HCT116 (cell line): ENCODE measurements at regions not wholly inside any gene's neighbourhood (a gene's known extent, or its start where the extent isn't known, plus 50 kb on each side); places are given as distances from the start of the nearest gene placed in this dataset.

Experiments
- ATAC-seq: fragments of 200-7000 bp; cut with Tn5 transposase; 2 replicates; pipeline ENCODE4 v1.9.1; 2020; ENCODE audit warnings: mild to moderate bottlenecking, moderate library complexity
- BruUV-seq: library from RNA; stranded (reverse); fragments of 400-500 nt; replicated peaks from 2 replicates; lab custom pipeline; 2021; lab: Mats Ljungman, UMichigan
- CTCF ChIA-PET: fragments of 300-600 bp; sonication (Branson Sonifier 250); formaldehyde crosslinking; loops from one replicate; lab custom pipeline; 2021; ENCODE audit warnings: antibody characterized with exemption; lab: Charles Lee
- POLR2A ChIA-PET: fragments of 300-600, 350-600 bp; sonication (Branson Sonifier 250); formaldehyde crosslinking; loops from one replicate; lab custom pipeline; 2021; ENCODE audit warnings: antibody characterized with exemption; lab: Charles Lee
- RAD21 ChIA-PET, 2 experiments: fragments of 300-600 bp; sonication (Branson Sonifier 250); formaldehyde crosslinking; loops; one replicate each; lab custom pipeline; 2023; ENCODE audit warnings: low total read pairs in 2 of 2; ENCODE audit not compliant: uncharacterized antibody in 2 of 2, unreplicated experiment in 2 of 2, low non-redundant PET in 1 of 2; lab: Charles Lee
- DNase-seq: peaks from one replicate; pipeline ENCODE4 v3.0.0-alpha.2; 2010; ENCODE audit warnings: low read depth, low spot score
- H2AFZ ChIP-seq: fragments of 200-600 bp; shearing (Covaris generic), sonication (generic); 2 replicates; pipeline ENCODE4 v1.6.1; 2017; ENCODE audit warnings: low read depth, mixed run types, mixed read lengths, antibody characterized with exemption, low read length; ENCODE audit not compliant: poor library complexity, severe bottlenecking
- H3K27ac ChIP-seq: 2 replicates; pipeline ENCODE4 v1.5.1; 2012; ENCODE audit warnings: low read depth, low read length
- H3K27me3 ChIP-seq: fragments of 200-600 bp; sonication (generic); 2 replicates; pipeline ENCODE4 v1.6.1; 2016; ENCODE audit warnings: mixed run types, low read length, mixed read lengths; ENCODE audit not compliant: insufficient read depth
- H3K36me3 ChIP-seq, 2 experiments: fragments of 200-500 bp in 1 of 2; fragments of 200-600 bp in 1 of 2; sonication (Bioruptor generic) in 1 of 2; sonication (generic) in 1 of 2; 2 replicates each; pipeline versions ENCODE4 v1.5.1 to v1.6.1; 2014 to 2016; ENCODE audit warnings: low read length in 2 of 2, inconsistent platforms in 1 of 2, mixed read lengths in 1 of 2, mixed run types in 1 of 2; ENCODE audit not compliant: insufficient read depth in 2 of 2, control insufficient read depth in 1 of 2
- H3K4me1 ChIP-seq, 2 experiments: fragments of 200-600 bp in 1 of 2; sonication (generic) in 1 of 2; 2 replicates each; pipeline versions ENCODE4 v1.5.1 to v1.6.1; 2012 to 2017; ENCODE audit warnings: low read length in 2 of 2, inconsistent platforms in 1 of 2, mild to moderate bottlenecking in 1 of 2, mixed read lengths in 1 of 2, mixed run types in 1 of 2, moderate library complexity in 1 of 2; ENCODE audit not compliant: insufficient read depth in 2 of 2, control insufficient read depth in 1 of 2
- H3K4me2 ChIP-seq: fragments of 200-600 bp; sonication (generic); 2 replicates; pipeline ENCODE4 v1.6.1; 2017; ENCODE audit warnings: mixed run types, low read length, mixed read lengths
- H3K4me3 ChIP-seq, 2 experiments: fragments of 200-600 bp in 1 of 2; sonication (generic) in 1 of 2; replicated peaks in 1 of 2; 2 replicates each; pipeline ENCODE4 v1.5.1; 2011 to 2016; ENCODE audit warnings: low read length in 2 of 2, control low read depth in 1 of 2, low read depth in 1 of 2, mild to moderate bottlenecking in 1 of 2, mixed read lengths in 1 of 2, mixed run types in 1 of 2
- H3K79me2 ChIP-seq: fragments of 200-600 bp; sonication (generic); 2 replicates; pipeline ENCODE4 v1.6.1; 2017; ENCODE audit warnings: mild to moderate bottlenecking, mixed run types, low read length, moderate library complexity, mixed read lengths; ENCODE audit not compliant: insufficient read depth
- H3K9ac ChIP-seq: fragments of 200-600 bp; sonication (generic); 2 replicates; pipeline ENCODE4 v1.6.1; 2016; ENCODE audit warnings: low read length, mixed read lengths
- H3K9me2 ChIP-seq: fragments of 200-600 bp; sonication (generic), shearing (Covaris generic); 2 replicates; pipeline ENCODE4 v1.6.1; 2017; ENCODE audit warnings: mixed run types, mild to moderate bottlenecking, moderate library complexity; ENCODE audit not compliant: insufficient read depth
- H3K9me3 ChIP-seq, 2 experiments: fragments of 200-500 bp in 1 of 2; fragments of 200-600 bp in 1 of 2; sonication (Bioruptor generic) in 1 of 2; sonication (generic) in 1 of 2; 2 replicates each; pipeline ENCODE4 v1.6.1; 2014 to 2017; ENCODE audit warnings: low read length in 2 of 2, mixed read lengths in 2 of 2, inconsistent platforms in 1 of 2, low read depth in 1 of 2, mild to moderate bottlenecking in 1 of 2, mixed run types in 1 of 2, moderate library complexity in 1 of 2; ENCODE audit not compliant: control insufficient read depth in 1 of 2, insufficient read depth in 1 of 2
- H4K20me1 ChIP-seq: fragments of 200-600 bp; sonication (generic), shearing (Covaris generic); 2 replicates; pipeline ENCODE4 v1.6.1; 2017; ENCODE audit warnings: mixed run types, mild to moderate bottlenecking, moderate library complexity; ENCODE audit not compliant: insufficient read depth
- CTCF ChIP-seq, 3 experiments: fragments of 200-600 bp in 1 of 3; sonication (generic) in 1 of 3; IDR thresholded peaks in 2 of 3; conservative IDR thresholded peaks in 1 of 3; 2 replicates each; pipeline ENCODE4 v1.5.1; 2012 to 2017; ENCODE audit warnings: low read depth in 2 of 3, low read length in 2 of 3, antibody characterized with exemption in 1 of 3, borderline replicate concordance in 1 of 3, control low read depth in 1 of 3, mild to moderate bottlenecking in 1 of 3, mixed read lengths in 1 of 3, mixed run types in 1 of 3, moderate library complexity in 1 of 3; ENCODE audit not compliant: insufficient read depth in 1 of 3
- EGR1 ChIP-seq: IDR thresholded peaks from 2 replicates; pipeline ENCODE4 v1.6.1; 2012; ENCODE audit warnings: low read depth
- EZH2 ChIP-seq: fragments of 200-600 bp; sonication (generic); IDR thresholded peaks from 2 replicates; pipeline ENCODE4 v1.6.1; 2017; ENCODE audit warnings: antibody characterized with exemption, mixed run types
- FOSL1 ChIP-seq: IDR thresholded peaks from 2 replicates; pipeline ENCODE4 v1.6.1; 2012; ENCODE audit warnings: low read depth
- POLR2A ChIP-seq: IDR thresholded peaks from 2 replicates; pipeline ENCODE4 v1.7.0; 2011; ENCODE audit warnings: borderline replicate concordance; ENCODE audit not compliant: insufficient read depth, insufficient read length; ENCODE audit errors: extremely low read depth
- REST ChIP-seq: IDR thresholded peaks from 2 replicates; pipeline ENCODE4 v1.6.1; 2012; ENCODE audit warnings: low read depth
- SP1 ChIP-seq: IDR thresholded peaks from 2 replicates; pipeline ENCODE4 v1.6.1; 2012; ENCODE audit warnings: low read depth
- SRF ChIP-seq: IDR thresholded peaks from 2 replicates; pipeline ENCODE4 v1.6.1; 2012; ENCODE audit warnings: low read depth
- TCF7L2 ChIP-seq: IDR thresholded peaks from 2 replicates; pipeline ENCODE4 v1.7.0; 2011; ENCODE audit warnings: borderline replicate concordance, inconsistent platforms; ENCODE audit not compliant: insufficient read depth, insufficient read length; ENCODE audit errors: extremely low read depth
- YY1 ChIP-seq: IDR thresholded peaks from 2 replicates; pipeline ENCODE4 v1.6.1; 2011; ENCODE audit warnings: low read length, low read depth, moderate library complexity, mild to moderate bottlenecking; ENCODE audit not compliant: insufficient replicate concordance; ENCODE audit errors: extremely low read depth
- intact Hi-C: fragments of 100-400 bp; cut with micrococcal nuclease; formaldehyde crosslinking; loops from 2 replicates; pipeline ENCODE4 v1.10.0; 2022

DNA sequence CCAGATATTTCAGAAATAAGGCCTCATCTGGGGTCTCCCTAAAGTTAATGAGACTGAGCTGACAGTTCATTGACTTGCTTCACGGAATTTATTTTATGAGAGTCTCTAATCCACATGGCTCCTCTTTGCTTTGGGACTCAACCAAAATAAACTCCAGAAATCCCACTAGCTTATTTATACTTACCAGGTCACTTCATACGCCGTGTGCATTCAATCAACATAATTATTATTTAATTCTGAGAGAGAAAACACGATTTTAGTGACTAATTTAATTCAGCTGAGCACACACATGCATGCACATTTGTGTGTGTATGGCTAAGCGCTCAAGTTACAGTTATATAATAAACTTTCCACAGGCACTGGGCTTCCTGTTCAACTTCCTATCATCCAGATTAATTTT is 333.4 kb upstream of the CCDC196 start (continued):
- TF ChIP-seq EZH2 (no peak), CTCF (IDR thresholded peaks at IDR 0.05 in 2 of 3, conservative IDR thresholded peaks at IDR 0.05 in 1 of 3; ENCODE audit: borderline replicate concordance in 1 of 3, insufficient read depth in 1 of 3, low read depth in 2 of 3, low read length in 2 of 3) (no peak)

- DNase-seq, result no peak
- POLR2A ChIA-PET, result no interaction called here
- BruUV-seq, result no TSS peak
- no peaks in the 10 kb centered on the region for H3K36me3 ChIP-seq
- CTCF ChIA-PET, result no interaction called here
- no peak for TF ChIP-seq SRF
- H3K4me1 ChIP-seq, result no peaks in the 10 kb centered on the region
- no peaks in the 10 kb centered on the region for H3K9me3 ChIP-seq
- intact Hi-C loops, result no loop called here
- no peaks in the 10 kb centered on the region for H4K20me1 ChIP-seq
- no peak overlapping the region for H3K4me2 ChIP-seq
- H3K9ac ChIP-seq, result no peak overlapping the region
- H3K9me2 ChIP-seq, result no peaks in the 10 kb centered on the region
- RAD21 ChIA-PET, result no interaction called here
- H2AFZ ChIP-seq, result no peak overlapping the region
- H3K27ac ChIP-seq, result no peak overlapping the region
- ATAC-seq, result no peak
- H3K4me3 ChIP-seq, result no peak overlapping the region
- H3K79me2 ChIP-seq, result no peaks in the 10 kb centered on the region
- H3K27me3 ChIP-seq, result 0 out of 2 replicates have a peak, but pooled peaks cover 8% of the 10 kb centered on the region
Observed at GRCh38 chr14:66163023-66163422, 323.1 kb upstream of the CCDC196 start.

- CTCF ChIA-PET, result no interaction called here
- intact Hi-C loops, result no loop called here
- DNase-seq (no peak), ATAC-seq (no peak)
- no peaks in the 10 kb centered on the region for H3K36me3 ChIP-seq
- no peaks in the 10 kb centered on the region for H3K79me2 ChIP-seq
- no TSS peak for BruUV-seq
- no peak overlapping the region for H3K4me2 ChIP-seq
- peaks cover 5% of the 10 kb centered on the region; the same call in 1 of the 2 replicates for H3K27me3 ChIP-seq
- H3K9ac ChIP-seq, result no peak overlapping the region
- no peak overlapping the region for H3K27ac ChIP-seq
- POLR2A ChIA-PET, result no interaction called here
- H2AFZ ChIP-seq, result no peak overlapping the region
- no peaks in the 10 kb centered on the region for H3K9me2 ChIP-seq
- H4K20me1 ChIP-seq, result no peaks in the 10 kb centered on the region
- H3K4me1 ChIP-seq, result no peaks in the 10 kb centered on the region
- H3K9me3 ChIP-seq, result no peaks in the 10 kb centered on the region
- H3K4me3 ChIP-seq, result no peak overlapping the region
- RAD21 ChIA-PET, result no interaction called here
- no peak for TF ChIP-seq REST
- no peak for TF ChIP-seq CTCF (IDR thresholded peaks at IDR 0.05 in 2 of 3, conservative IDR thresholded peaks at IDR 0.05 in 1 of 3; ENCODE audit: borderline replicate concordance in 1 of 3, insufficient read depth in 1 of 3, low read depth in 2 of 3, low read length in 2 of 3)
- TF ChIP-seq SP1, result no peak
- TF ChIP-seq EGR1, result no peak
- TF ChIP-seq FOSL1, result no peak
- TF ChIP-seq YY1, result no peak
- TF ChIP-seq TCF7L2, result no peak
- TF ChIP-seq SRF, result no peak
- no peak for TF ChIP-seq EZH2
- TF ChIP-seq POLR2A, result no peak
Observed at GRCh38 chr14:66165337-66165736, 320.8 kb upstream of the CCDC196 start.
